NCI-H1436 treated with DMSO at 0.1 percent for 48 hours (cell line): ENCODE measurements at regions not wholly inside any gene's neighbourhood (a gene's known extent, or its start where the extent isn't known, plus 50 kb on each side); places are given as distances from the start of the nearest gene placed in this dataset.
A peak's percentile ranks its signal among the peaks of the same experiment; 100 is the strongest.

Experiments used
- DNase-seq: peaks from one replicate; lab custom pipeline; 2025; lab: John Stamatoyannopoulos, UW

DNA sequence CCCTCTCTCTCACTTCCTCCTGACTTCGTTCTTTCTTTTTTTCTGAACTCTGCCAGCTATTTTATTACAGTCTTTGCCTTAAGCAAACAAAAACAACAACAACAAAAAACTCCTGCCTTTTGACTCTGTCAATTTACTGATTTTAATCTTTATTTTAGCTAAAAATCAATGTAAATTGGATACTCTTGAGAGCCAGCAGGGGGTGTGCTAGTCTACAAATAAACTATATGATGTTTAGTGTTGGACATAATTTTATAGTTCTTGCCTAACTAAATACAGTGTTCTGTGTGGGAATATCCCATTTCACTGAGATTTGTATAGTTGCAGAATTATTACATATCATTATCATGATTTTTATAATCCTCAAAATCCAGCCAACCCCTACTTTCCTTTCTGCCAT lies 1199.9 kb upstream of the SPRY2 start:
- DNase-seq: no peak

DNA sequence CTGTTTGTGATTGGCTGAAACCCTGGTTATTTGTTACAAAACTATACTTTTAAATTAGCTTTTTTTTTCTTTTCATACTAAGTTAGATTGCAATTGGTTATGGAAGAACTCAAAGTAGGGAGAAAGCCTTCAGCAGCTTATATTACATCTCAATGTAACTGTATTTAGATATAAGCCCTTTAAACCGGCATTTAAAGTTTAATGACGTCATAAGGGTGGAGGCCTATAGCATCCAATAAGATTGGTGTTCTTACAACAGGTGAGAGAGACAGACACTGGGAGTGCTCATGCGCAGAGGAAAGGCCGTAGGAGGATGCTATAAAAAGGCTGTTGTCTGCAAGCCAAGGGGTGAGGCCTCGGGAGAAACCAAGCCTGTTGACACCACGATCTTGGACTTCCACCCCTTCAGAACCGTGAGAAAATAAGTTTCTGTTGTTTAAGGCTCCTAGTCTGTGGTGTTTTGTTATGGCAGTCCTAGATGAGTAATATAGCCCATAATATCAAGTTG lies 1198.8 kb upstream of the SPRY2 start:
- no peak for DNase-seq

GRCh38 chr13:81498969-81499368 lies 1158.0 kb upstream of the SPRY2 start:
- DNase-seq: no peak

- DNase-seq: no peak
Observed at GRCh38 chr13:81493144-81493543, 1152.2 kb upstream of the SPRY2 start.

GRCh38 chr13:81492449-81492848 lies 1151.5 kb upstream of the SPRY2 start:
- no peak for DNase-seq

GRCh38 chr13:81488021-81488420 lies 1147.1 kb upstream of the SPRY2 start:
- no peak for DNase-seq

DNA sequence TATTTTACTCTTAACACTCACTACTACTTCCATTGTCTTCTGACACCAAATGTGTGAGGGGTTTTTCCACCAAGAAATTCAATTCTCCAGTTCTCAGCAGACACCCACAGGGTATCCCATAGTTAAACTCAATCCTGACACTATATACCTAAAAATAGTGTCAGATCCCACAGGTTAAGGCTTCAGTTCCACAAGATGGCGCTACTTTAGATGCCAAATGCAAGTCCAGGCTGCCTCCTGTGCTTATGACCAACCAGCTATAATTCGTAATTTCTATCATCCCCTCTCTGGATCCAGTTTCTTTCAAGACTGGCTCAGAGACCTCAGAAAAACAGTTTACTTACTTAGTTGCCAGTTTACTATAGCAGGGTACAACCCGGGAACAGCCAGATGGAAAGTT lies 1146.2 kb upstream of the SPRY2 start:
- no peak for DNase-seq

DNA sequence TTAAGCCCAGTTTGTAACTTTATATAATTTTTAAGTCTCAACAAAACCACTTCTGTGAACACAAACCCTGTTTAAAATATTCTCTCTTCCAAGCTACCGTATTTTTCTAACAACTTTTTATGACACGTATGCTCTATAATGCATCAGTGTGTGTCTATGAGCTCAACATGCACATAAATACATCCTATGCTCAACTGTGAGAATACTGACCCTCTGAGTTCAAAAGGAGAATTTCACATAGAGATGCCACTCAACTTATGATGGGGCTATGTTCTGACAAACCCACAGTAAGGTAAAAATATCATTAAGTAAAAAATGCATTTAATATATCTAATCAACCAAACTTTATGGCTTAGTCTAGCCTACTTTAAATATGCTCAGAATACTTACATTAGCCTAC lies 1139.7 kb upstream of the SPRY2 start:
- no peak for DNase-seq

- no peak for DNase-seq
Observed at GRCh38 chr13:81473366-81473899, 1132.5 kb upstream of the SPRY2 start.

- no peak for DNase-seq
Observed at GRCh38 chr13:81458170-81458569, 1117.2 kb upstream of the SPRY2 start.

DNA sequence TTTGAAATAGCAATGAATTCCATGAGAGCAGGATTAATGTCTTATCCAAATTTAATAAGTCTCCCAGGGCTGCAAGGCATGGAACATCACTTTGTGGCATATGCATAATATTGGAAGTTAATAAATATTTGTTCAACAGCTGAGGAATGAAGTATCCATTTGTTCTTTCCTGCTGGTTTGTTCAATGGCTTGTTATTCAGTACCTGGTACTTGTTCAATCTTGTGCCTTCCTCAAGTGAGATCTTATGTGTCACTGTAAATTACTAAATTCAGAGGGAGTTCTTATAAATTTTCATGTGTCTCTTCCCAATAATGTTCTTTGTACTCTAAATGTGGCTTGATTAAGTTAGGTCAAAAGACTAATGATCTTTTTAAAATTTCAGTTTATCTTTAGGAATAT lies 1105.5 kb upstream of the SPRY2 start:
- DNase-seq: no peak

DNA sequence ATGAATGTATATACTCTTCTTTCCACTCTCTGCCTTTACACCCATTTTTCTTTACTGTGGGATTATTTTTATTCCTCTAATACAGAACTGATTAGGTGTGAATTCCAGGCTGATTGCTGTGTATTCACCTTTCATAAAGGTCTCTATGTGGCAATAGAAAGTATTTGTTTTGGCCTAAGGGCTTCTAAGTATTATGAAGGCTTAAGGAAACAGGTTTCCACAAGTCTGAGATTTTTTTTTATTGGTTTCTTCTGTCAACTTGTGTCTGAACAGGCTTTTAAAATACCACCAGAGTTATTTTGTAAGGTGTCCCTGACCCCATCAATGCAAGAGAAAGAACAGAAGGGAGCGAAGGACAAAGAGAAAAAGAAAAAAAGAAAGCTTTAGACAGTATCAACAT lies 1102.0 kb upstream of the SPRY2 start:
- no peak for DNase-seq

GRCh38 chr13:81425286-81425685 lies 1084.4 kb upstream of the SPRY2 start:
- no peak for DNase-seq

- DNase-seq: no peak
Observed at GRCh38 chr13:81409284-81409683, 1068.4 kb upstream of the SPRY2 start.

- no peak for DNase-seq
Observed at GRCh38 chr13:81408647-81409046, 1067.7 kb upstream of the SPRY2 start.

GRCh38 chr13:81406639-81407292 lies 1065.8 kb upstream of the SPRY2 start:
- no peak for DNase-seq

DNA sequence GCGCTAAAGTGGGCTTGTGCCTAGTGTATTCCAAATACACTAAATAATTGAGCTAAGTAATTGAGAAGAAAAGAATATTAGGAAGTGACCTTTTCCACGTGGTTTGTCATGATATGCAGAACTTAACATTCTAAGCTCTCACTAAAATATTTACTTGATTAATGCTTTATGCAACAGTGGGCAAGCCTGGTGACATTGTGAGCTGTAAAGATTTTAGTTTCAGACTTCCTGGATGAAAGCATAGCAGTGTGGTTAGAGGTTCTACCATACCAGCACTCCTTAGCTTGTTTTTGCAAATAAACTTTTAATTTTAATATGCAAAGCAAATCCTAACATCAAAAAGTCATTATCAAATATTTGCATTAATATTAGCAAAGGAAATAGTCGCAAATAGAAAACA lies 1065.1 kb upstream of the SPRY2 start:
- DNase-seq: no peak

GRCh38 chr13:81396192-81396591 lies 1055.3 kb upstream of the SPRY2 start:
- no peak for DNase-seq

DNA sequence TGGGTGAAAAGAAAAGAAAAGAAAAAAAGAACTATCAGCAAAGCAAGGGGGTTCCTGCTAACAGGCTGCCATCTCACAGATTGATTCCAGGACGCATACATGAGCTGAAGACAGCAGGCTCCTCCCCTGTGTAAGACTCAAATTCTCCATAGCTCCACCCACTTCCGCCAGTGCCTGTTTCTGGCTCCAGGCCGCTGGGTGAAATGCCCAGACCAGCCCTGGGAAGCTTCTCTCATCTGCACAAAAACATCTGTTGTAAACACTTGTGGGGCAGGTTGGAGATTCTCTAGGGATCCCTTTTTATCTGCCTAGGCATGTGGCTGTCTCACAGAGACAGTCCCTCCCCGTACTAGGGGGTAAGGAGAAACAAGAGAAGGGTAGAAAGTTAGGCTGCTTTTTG lies 1054.4 kb upstream of the SPRY2 start:
- peak; percentile 12 for DNase-seq

GRCh38 chr13:81394640-81395039 lies 1053.7 kb upstream of the SPRY2 start:
- DNase-seq: no peak

- no peak for DNase-seq
Observed at GRCh38 chr13:81393721-81394120, 1052.8 kb upstream of the SPRY2 start.

DNA sequence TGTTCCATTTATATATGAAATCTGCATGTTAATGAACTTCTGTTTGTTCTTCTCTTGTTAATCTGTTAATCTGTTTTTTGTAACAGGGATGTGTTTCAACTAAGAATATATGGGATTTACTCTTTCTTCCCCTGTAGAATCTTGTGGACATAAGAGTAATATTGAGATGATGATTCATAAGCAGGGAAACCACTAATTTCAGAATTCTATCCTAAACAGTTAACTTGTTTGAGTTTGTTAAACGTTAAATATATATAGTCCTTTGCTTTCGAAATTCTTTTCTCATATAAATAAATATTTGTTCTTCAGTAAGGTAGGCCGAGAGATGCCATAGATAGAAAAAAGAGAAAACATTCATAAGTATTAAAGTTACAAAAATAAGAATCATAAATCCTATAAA lies 1052.2 kb upstream of the SPRY2 start:
- DNase-seq: no peak

DNA sequence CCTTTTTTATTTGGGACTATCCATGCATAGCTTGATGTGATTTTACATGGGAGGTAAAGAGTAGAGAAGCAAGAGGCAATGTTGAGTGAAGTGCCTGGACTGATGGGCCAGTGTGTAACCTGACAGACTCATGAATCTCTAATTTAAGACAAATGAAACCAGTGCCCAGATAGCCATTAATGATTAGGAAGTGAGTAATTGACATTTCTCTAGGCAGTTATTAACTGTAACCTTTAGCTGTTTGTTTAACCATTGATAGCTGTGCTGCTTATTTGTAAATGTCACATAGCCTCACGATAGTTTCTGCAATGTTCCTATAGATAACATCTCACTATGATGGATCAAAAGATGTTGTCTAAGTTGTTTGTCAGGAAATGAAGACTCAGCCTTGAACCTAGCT lies 1047.5 kb upstream of the SPRY2 start:
- no peak for DNase-seq

DNA sequence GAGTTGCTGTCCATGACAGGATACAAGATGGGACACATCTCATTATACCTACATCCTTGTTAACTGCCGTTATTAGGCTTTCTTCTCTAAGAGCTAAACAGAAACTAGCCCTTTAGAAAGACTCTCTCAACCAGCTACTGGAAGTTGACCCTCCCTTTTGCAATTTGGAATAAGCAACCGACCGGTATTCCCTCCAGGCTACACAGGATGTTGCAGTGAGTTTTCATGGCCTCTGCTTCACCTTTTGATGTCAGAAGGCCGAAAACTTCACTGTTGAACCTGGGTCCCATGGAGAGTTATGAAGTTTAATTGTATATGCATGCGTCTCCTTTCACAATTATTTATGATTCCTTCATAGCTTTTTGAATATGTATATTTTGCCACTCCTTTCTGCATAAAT lies 1042.5 kb upstream of the SPRY2 start:
- no peak for DNase-seq
